HG02759 (cell line): ENCODE measurements at regions not wholly inside any gene's neighbourhood (a gene's known extent, or its start where the extent isn't known, plus 50 kb on each side); places are given as distances from the start of the nearest gene placed in this dataset.
A peak's percentile ranks its signal among the peaks of the same experiment; 100 is the strongest.

ENCODE experiments used
- ATAC-seq: cut with Tn5 transposase; IDR thresholded peaks from one replicate; pipeline ENCODE4 v1.9.1; 2021; ENCODE audit warnings: mild to moderate bottlenecking, moderate library complexity; ENCODE audit not compliant: unreplicated experiment

DNA sequence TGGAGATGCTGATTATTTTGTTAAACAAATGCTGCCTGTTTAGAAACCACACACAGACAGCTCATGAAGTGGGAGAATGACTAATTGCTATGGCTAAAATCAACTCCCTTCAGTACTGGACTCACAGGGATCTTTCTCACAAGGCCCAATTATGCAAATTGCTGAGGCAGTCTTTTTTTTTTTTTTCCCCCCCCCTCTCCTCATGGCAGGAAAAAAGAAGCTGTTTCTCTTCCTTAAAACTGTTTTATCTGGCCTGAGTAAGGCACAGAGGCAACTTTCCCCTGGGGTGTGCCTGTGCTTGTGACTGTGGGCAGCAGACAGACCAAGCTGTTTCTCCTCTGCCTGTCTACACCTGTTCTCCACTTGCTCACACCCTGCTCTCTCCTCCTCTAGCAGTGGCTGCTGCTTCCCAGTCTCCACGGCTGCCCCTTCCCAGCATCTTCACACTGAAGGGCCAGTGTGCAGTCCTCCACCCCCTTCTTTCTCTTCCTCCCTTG, 65.4 kb upstream of the STEAP1B start:
- ATAC-seq, result peak; percentile 39

DNA sequence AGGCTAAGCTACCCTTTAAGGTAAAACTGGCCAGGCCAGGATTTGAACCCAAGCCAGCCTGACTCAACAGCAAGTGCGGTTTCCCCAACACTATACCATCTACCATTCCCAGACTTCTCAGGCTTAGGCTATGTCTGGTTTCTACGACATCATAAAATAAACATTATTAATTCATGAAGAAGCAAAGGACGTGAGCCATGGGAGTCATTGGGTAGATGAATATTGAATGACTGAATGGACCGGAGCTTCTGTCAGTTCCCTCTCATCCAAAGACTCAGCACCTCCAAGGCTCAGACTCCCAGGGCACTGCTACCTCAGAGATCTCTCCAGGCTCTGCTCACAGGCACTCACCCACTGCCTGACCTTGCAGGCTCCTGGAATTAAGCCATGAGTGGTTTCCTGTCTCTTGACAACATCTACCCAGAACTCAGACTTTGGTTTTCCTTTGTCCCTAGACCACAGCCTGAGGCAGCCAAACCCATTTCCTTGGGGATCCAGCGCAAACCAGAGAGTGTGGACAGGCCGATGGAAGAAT, 64.6 kb upstream of the STEAP1B start:
- no peak for ATAC-seq

DNA sequence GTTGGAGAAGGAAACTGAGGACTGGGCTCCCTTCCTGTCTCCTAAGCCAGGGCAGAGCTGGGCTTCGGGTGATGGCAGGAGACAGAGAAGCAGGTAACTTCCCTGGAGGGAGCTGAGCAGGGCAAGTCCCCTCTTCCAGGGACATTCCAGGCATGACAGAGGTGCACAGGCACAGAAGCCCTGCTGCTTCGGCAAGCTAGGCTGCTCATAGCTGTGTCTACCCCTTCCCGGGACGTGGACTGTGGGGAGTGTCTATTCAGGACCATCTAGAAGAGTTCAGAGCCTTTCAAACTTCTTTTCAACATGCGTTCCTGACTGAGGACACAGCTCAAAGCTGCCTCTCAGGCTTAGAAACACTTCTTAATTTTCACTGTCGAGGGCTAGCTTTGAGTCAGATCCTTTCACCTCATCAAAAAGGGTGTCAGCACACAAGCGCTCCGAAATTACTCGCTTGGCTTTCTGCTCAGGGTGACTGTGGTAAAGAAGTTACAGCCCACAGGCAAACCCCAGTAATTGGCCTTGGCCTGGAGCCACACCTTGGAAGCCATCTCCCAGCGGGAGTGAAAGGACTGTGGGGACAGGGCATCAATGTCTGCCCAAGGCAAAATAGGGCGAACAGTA, 63.7 kb upstream of the STEAP1B start:
- peak; percentile 49 for ATAC-seq

DNA sequence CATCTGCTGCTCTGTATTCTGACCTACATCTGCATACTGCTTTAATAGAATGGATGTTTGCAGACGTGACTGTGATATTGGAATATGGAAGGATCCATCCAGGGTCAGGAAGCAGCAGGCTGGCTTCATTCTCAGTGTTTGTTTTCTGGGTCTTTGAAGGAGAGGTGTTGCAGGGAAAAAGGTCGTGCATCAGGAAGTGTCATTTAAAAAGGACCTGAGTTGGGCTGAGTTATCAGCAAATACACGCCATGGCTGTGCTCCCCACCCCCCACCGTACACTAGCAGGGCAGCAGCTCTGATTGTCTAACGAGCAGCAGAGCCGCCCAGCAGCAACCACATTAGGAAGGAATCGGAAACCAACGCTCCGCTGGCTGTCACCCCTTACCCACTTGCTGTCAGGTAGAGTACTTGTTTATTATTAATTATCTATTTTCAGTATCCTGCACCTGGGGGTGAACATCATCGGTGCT, 63.1 kb upstream of the STEAP1B start:
- peak; percentile 26 for ATAC-seq

DNA sequence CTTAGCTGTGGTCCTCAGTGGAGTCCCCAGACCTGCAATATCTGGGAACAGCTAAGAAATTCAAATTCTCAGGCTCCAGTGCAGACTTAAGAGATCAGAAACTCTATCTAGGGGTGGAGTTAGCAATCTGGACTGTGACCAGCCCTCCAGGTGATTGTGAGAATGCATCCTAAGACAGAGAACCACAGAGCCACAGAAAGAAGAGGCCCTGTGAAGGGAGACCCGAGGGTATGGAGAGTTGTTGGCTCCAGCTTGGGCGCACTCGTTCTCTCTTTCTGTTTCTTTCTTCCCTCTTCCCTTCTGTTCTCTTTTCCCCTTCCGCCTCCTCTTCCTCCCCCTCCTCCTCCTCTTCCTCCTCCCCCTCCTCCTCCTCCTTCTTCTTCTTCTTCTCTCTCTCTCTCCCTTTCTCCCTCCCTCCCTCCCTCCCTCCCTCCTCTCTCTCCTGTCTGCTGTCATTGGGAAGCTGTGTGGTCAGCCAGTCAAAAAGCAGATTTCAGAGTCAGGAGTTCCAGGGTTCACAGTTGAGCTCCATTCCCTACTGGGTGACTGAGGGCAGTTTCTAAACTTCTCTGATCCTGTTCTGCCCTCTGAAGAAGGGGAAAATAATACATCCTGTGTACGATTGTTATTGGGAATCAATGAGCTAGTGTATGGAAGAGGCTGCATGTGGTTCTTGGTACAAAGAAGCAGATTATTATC, 62.1 kb upstream of the STEAP1B start:
- no peak for ATAC-seq

DNA sequence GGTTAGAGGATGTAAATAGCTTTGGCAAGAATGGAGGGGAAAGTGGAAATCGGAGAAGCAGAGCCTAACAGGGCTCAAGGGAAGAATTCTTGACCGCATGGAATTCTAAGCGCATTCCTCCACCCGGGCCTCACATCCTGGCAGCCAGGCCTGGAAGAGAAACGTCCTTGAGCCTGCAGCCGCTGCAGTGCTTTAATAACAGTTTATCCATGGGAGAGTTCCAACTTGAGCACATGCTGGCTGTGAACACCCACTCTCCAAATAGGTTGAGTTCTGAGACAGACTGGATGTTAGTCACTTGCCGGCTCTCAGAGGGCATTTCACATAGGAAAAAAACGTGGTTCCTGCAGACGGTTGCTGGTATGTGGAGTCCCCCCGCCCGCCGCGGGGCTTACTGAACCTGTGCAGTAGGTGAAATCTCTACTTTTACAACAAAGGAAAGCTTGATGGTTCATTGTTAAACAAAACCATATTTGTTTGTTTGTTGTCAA, 61.4 kb upstream of the STEAP1B start:
- ATAC-seq, result no peak

DNA sequence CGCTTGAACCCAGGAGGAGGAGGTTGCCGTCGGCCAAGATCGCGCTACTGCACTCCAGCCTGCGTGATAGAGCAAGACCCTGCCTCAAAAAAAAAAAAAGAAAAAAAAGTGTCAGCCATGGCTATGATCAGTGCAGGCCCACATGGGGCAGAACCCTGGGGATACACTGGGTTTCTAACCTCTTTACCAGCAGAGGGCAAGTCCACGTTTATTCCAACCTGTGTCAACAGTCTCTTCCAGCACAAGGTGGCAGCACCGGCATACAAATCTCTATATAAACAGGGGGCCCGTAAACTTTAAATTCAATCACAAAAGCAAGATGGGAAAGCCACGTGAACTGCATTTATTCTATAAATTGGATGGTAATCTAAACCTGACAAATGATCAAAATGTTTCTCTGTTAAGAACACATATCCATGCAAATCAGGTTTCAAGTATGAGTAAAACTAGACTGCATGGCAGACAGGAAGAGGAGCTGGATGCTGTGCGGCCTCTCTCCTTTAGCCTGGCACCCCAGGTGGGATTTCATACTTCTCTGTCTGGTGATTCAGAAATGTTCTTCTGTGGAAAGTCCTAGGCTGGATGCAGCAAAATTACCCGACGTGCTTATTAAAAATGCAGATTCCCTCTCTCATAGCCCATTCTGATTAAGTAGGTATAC, 60.0 kb upstream of the STEAP1B start:
- peak; percentile 47 for ATAC-seq

DNA sequence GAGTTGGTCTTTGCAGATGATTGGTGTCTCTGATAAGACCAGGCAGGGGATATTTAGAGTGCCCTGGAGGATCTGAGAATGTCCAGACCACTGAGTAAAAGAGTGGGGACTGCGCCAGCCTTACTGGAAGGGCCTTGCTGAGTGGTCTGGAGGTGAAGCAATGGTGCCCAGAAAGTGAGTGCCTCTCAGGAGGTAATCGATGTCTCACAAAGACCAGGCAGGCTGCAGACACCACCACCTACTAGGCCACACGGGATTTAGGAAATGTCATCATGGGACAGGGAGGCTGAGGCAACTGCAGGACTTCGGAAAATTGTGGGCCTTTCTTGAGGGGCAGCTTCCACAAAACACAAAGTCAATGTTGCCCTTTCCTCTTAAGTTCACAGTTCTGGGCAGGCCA, 57.2 kb upstream of the STEAP1B start:
- ATAC-seq, result no peak

DNA sequence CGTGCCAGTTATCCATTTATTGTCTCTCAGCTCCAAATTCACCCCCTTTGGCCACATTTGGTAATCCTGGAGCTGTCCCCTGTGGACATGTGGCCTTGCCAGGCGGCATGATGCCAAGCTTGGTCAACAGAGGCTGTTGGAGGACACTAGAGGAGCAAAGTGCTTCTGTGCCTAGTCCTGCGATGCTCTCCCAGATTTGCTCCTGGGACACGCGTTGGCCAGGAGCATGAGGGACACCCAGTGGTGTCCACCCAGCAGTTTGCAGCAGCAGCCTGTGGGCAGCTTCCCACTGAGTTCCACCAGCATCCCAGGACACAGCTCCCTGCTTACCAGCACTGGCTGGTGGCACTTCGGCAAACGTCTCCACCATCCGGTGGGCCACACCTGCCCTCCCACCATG, 55.5 kb upstream of the STEAP1B start:
- no peak for ATAC-seq

DNA sequence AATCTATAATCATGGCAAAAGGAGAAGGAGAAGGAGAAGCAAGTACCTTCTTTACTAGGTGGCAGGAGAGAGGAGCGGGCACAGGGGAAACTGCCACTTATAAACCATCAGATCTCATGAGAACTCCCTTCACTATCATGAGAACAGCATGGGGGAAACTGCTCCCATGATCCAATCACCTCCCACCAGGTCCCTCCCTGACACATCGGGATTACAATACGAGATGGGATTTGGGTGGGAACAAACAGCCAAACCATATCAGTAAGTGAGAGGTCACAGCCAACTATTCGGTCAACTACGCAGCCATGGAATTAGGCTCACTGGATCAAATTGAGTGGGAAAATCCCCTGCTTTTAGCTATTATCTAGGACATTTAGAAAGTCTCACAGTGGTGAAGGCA, 54.2 kb upstream of the STEAP1B start:
- ATAC-seq, result no peak

DNA sequence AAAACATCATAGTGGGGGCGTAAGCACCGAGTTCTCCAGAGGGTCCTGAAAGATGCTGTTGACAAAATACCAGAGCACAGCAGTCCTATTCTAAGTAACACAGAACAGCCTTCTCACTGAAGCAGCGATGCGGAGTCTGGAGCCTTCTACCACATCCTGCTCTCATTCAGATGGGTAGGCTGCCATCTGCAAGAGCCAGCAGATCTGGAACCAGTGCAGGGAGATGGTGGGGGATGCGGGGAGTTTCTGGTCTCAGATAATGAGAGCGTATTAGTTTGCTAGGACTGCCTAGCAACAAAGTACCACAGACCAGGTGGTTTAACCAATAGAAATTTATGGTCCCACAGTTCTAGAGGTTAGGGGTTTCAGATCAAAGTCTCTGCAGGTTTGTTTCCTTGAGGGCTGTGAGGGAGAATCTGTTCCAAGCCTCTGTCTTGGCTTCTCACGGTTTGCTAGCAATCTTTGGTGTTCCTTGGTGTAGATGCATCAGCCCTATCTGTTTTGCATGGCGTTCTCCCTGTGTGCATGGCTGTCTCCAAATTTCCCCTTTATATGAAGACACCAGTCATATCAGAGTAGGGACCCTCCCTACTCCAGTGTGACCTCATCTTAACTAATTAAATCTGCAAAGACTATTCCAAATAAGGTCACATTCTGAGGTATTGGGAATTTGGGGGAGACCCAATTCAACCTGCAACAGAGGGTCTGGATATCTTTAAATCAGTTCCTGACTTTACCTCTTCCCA, 52.0 kb upstream of the STEAP1B start:
- ATAC-seq, result peak; percentile 83

DNA sequence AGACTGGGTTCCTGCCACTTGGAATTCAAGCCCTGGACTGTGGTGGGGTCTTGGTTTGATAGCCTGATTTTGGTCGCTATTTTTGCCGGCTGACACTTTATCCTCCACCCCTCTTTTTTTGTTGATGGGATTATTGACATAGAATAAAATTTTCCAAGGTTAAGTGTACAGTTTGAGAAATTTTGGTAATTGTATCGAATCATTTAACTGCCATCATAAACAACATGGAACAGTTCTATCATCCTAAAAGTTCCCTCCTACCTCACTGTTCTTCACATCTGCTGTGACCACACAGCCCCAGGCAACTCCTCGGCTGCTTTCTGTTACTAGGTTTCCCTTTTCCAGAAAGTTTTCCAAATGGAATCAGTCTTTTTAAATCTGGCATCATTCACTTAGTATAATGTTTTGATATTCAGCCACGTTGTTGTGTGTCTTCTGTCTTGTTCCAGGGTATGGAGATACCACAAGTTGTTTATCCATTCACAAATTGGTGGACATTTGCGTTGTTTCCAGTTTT, 50.6 kb upstream of the STEAP1B start:
- no peak for ATAC-seq

DNA sequence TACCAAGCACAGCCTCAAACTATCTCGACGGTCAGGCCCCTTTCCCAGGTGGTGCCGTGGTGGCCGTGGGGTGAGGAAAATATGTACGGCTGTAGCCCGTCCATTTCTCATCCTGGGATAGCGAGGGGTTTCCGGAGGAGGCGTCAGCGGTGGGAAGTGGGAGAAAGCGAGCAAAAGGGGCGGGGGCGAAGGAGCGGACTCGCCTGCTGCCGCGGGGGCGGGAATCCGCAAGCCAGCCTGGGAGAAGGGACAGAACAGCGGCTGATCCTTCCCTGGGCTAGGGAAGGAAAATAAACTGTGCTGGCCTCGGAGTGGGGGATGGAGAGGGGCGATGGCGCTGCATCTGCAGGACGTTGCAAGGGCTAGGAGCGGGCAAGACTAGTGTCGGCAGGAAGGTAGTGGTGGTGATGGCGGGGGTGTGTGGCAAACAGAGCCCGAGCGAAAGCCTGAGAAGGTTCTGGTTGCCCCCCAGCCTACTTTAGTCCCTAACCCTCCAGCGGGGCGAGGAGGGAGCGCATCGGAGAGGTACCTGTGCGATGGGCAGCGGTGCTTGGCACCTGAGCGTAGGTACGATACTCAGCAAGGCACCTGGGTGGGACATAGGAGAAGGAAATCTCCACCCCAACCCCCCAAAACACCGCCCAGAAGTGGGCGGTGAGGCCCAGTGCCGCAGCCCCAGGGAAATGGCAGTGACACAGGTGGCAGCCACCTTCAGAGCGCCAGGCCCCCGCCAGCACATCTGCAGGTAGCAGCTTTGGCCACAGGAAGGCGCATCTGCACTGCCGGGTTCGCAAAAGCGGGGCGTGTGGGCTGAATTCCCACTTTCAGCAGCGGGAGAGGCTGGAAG, 49.9 kb upstream of the STEAP1B start:
- ATAC-seq, result peak; percentile 48
